ENCODE measurements at regions not wholly inside any gene's neighbourhood (a gene's known extent, or its start where the extent isn't known, plus 50 kb on each side); places are given as distances from the start of the nearest gene placed in this dataset.

- TF ChIP-seq CTCF (IDR thresholded peaks at IDR 0.05): no peak
- no peak for TF ChIP-seq POLR2A (IDR thresholded peaks at IDR 0.05)
Observed at GRCh38 chrX:140099221-140099620, 133.9 kb upstream of the CXorf66 start.
